HG03135 (cell line): ENCODE measurements at regions not wholly inside any gene's neighbourhood (a gene's known extent, or its start where the extent isn't known, plus 50 kb on each side); places are given as distances from the start of the nearest gene placed in this dataset.
"Not testable (repeated sequence)": the region's sequence is repeated elsewhere in the genome, so short reads cannot be mapped to it uniquely, and the experiment has no call there.

Experiments
- ATAC-seq: cut with Tn5 transposase; IDR thresholded peaks from one replicate; pipeline ENCODE4 v1.9.1; 2021; ENCODE audit warnings: mild to moderate bottlenecking, moderate library complexity; ENCODE audit not compliant: unreplicated experiment

- no peak for ATAC-seq
Measured at GRCh38 chr3:177687291-177687690, 490.0 kb upstream of the TBL1XR1 start.

- ATAC-seq, result no peak
Measured at GRCh38 chr3:177688152-177688551, 490.9 kb upstream of the TBL1XR1 start.

- no peak for ATAC-seq
Measured at GRCh38 chr3:177689077-177689476, 491.8 kb upstream of the TBL1XR1 start.

GRCh38 chr3:177689869-177690268 is 492.6 kb upstream of the TBL1XR1 start:
- ATAC-seq, result no peak

- no peak for ATAC-seq
Measured at GRCh38 chr3:177690306-177690705, 493.0 kb upstream of the TBL1XR1 start.

GRCh38 chr3:177692304-177692975 is 495.2 kb upstream of the TBL1XR1 start:
- ATAC-seq, result no peak

- no peak for ATAC-seq
Measured at GRCh38 chr3:177693616-177694264, 496.5 kb upstream of the TBL1XR1 start.

- no peak for ATAC-seq
Measured at GRCh38 chr3:177694316-177694715, 497.0 kb upstream of the TBL1XR1 start.

- ATAC-seq, result no peak
Measured at GRCh38 chr3:177694951-177695350, 497.7 kb upstream of the TBL1XR1 start.

- no peak for ATAC-seq
Measured at GRCh38 chr3:177700117-177700516, 502.8 kb upstream of the TBL1XR1 start.

GRCh38 chr3:177703788-177704187 is 506.5 kb upstream of the TBL1XR1 start:
- ATAC-seq, result no peak

GRCh38 chr3:177705976-177706823 is 508.9 kb upstream of the TBL1XR1 start:
- no peak for ATAC-seq

GRCh38 chr3:177709470-177709869 is 512.2 kb upstream of the TBL1XR1 start:
- ATAC-seq, result not testable (repeated sequence)

GRCh38 chr3:177710506-177710905 is 513.2 kb upstream of the TBL1XR1 start:
- no peak for ATAC-seq

GRCh38 chr3:177711637-177712036 is 514.4 kb upstream of the TBL1XR1 start:
- no peak for ATAC-seq

- ATAC-seq, result no peak
Measured at GRCh38 chr3:177713928-177714900, 516.9 kb upstream of the TBL1XR1 start.

GRCh38 chr3:177714945-177715344 is 517.7 kb upstream of the TBL1XR1 start:
- ATAC-seq, result no peak

GRCh38 chr3:177715980-177716379 is 518.7 kb upstream of the TBL1XR1 start:
- ATAC-seq, result no peak

GRCh38 chr3:177720927-177721326 is 523.6 kb upstream of the TBL1XR1 start:
- not testable (repeated sequence) for ATAC-seq
